NCI-H526 treated with DMSO at 0.1 percent for 48 hours (cell line): ENCODE measurements at regions not wholly inside any gene's neighbourhood (a gene's known extent, or its start where the extent isn't known, plus 50 kb on each side); places are given as distances from the start of the nearest gene placed in this dataset.

Experiments used
- DNase-seq: peaks from one replicate; lab custom pipeline; 2025; lab: John Stamatoyannopoulos, UW

DNA sequence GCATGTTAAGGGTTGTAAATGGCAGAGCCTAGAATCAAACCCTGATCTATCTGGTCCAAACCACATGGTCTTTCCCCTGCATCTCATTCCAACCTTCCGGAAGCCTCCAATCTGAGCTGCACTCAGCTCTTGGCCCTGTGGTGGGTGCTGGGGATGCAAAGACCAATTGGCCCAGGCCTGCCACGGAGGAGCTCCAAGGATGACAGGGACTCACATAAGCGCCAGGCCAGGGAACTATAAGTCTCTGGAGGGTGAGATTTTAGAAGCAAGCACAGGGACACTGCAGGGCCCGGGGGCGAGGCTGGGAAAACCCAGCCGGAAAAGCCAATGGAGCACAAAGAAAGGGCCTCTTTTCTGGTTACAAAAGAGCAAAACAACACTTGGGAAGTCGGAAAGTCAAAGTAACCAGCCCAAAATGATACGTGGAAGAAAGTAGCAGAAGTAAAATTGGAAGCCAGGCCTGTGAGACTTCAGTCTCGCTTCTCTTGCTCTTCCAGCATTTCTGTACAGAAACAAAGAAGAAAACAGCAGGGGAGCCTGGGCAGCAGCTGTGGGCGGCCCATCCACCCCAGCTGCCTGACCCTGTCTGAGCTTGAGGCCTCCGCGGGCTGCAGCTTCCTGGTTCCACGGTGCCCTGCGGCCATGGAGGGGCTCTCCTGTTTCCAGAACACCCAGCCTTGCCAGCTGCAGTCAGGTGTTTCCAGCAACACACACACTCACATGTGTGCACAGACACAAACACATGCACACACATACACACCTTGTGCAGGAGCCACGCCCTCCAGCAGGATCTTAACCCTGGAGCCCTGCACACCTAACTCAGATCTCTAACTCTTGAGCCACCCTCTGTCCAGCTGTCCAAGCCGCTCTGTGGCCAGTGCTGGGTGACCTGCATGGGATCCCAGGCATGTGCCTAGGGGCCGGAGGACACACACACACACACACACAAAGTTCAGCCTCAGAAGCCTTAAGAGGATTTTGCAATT lies 178.2 kb downstream of the BCL11B start:
- no peak for DNase-seq

DNA sequence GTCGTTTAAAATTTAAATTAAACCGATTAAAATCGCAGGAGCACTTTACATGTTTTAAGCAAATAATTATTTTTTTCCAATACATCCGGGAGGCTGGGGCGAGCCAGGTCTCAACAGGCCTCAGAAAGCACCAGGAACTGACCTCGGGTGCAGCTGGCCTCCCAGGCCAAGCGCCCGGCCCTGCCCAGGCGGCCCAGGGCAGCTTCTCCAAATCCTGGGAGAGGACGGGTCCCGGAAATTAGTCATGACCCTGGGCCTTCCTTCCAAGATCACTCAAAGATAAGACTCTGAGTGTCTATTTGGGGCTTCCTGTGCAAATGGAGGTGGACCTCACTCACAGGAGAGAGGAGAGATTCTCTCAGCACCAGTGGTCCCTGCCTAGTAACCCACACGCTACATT lies 177.1 kb downstream of the BCL11B start:
- DNase-seq = no peak

DNA sequence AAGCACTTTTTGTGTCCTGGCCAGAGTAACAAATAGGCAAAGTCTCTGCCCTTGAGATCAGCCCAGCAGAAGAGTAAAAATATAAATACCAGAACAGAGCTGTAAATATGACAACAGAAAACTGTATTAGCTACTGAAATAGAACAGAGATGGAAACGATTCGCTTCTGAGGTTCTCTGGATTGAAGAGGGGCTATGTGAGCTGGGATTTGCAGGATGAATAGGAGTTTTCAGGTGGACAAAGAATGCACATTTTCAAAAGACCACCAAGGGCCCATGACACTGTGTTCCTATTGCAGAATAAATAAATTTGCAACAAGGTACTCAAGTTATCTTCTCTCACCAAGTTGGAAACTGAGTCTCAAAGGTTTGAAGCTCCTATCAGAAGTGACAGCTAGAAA lies 176.6 kb downstream of the BCL11B start:
- no peak for DNase-seq

DNA sequence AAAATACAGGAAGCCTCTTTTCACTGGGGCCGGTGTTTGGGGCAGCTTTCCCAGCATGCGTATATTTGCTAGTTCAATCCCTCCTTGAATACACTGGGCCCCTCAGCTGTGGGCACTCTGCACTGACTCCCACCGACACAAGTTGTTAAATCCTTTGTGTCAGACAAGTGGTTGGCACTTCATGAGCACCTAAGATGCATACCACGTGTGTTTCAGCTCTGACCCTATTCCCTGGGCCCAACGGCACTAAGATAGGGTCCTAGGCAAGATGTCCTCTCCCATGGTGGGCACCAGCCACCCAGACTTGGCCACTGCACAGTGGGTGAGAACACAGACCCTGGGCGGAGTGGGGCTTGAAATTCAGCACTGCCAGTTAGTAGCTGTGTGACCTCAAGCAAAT lies 173.8 kb downstream of the BCL11B start:
- DNase-seq = no peak

DNA sequence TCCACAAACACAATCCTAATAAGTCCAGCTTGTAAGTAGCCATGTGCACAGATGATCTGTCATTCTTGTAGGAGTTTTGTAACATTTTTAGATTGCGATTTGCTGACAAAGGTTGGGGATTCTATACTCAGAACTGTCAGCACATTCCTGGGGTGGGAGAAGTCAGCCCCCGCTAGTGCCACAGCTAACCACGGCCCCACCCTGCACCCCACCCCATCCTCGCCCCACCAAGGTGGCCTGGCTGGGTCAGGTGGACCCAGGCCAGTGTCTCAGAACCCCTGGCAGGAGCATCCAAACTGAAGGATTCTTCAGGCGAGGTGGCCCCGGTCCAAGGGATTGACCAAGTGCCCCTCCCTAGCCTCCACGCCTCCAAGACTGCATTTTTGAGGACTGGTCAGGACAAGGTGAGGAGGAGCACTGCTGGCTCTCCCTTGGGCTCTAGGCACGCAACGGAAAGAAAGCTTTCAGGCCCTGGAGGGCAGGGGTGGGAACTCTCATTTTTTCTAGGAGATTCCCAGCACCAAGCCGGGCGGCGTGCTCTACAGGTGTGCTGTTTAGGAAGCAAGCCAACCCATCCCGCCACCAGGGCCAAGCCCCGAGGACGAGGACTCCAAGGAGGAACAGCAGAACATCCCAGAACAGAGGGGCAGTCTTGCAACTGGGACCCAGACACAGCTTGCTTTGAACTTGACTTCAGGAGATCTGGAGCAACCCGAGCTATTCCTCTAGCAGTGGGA lies 172.8 kb downstream of the BCL11B start:
- no peak for DNase-seq

DNA sequence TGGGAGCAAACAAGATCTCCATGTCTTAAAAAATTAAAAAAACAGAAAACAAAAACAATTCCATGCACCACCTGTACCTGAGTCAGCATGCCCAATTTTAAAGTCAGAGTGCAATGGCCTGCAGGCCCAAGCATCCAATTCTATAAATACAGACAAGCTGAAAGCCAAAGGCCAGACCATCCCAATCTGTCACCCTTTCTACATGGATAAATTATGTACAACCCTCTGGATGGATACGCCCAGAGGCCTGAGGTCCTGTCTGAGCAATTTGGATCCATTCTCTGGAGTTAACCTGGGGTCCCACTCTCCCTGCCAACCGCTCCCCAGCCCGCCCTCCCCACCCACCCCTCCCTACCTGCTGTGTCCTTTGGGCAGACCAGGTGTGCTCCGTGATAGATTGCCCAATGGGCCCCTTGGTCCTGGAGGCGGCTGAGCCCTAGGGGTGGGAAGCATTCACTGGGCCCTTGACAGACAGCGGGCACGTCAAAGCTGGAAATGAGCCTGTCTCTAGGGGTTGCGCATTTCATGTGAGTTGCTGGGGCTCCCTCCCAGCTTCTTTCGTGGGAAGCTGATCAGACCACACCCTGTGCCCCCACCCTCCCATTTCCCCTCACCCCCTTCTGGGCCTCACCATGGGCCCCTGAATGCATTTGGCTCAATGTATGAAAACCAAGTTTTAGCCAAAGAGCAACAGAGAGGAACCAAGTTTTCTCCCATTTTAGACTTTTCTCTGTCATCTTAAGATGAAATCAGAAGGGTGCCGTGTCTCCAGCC lies 171.3 kb downstream of the BCL11B start:
- no peak for DNase-seq

DNA sequence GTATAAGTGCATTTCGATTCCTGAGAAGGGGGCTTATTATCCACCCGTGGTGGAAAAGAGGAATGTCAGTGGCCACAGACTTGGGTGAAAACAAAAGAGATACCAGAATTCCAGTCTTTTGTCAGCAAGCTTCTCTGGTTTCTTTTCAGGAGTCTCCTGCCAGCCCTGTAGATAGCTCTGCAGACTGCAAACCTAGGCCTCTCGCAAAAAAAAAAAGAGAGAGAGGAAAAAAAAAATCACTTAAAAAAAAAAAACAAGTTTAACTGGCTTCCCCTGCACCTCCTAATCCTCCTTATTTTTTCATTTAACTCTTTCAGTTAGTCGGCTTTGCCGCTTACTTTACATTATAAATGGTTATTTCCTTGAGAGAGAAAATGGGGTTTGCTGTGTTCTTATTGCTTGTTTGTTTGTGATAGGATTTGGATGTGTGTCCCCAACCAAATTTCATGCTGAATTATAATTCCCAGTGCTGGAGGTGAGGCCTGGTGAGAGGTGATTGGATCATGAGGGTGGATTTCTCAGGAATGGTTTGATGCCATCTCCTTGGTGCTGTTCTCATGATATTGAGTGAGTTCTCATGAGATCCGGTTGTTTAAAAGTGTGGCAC lies 170.0 kb downstream of the BCL11B start:
- no peak for DNase-seq

DNA sequence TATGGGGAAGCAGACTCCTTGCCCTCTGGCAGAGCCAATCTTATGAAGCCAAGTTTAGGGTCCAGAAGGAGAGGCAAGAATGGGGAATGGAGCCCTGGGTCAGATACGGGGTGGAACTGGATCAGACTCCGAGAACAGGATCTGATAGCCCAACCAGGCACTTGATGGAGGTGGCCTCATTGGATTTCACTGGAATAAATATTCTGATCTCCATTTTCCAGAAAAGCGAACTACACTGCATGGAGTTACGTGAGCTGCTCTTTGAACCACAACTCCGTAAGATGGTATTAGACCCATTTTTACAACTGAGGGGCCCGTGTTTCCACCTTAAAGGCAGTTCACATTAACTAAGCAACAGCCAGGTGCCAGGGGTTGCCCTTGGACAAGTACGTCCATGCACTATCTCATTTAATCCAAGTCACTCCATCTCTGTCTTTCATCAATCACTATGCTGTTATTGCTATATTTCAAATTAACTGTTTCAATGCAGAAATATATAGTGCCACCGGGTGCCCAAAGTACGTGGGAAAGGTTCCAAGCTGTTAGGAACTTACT lies 155.2 kb downstream of the BCL11B start:
- DNase-seq = no peak

DNA sequence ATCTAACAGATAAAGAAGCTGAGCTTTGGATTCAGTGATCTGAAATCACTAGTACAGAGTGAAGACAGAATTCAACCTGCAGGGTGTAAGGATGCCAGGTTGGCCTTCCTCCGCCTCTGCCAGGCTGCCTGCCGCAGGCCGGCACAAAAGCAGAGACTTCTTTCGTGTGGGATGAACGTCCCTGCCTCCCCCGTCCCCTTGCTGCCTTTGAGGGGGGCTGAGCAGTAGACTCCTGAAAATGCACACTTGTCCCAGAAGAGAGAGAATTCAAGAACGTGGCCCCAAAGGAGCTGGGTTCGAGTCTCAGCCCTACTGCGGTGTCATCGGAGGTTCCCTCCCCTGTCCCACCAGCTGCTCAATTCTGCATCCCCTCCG lies 154.3 kb downstream of the BCL11B start:
- DNase-seq = no peak

DNA sequence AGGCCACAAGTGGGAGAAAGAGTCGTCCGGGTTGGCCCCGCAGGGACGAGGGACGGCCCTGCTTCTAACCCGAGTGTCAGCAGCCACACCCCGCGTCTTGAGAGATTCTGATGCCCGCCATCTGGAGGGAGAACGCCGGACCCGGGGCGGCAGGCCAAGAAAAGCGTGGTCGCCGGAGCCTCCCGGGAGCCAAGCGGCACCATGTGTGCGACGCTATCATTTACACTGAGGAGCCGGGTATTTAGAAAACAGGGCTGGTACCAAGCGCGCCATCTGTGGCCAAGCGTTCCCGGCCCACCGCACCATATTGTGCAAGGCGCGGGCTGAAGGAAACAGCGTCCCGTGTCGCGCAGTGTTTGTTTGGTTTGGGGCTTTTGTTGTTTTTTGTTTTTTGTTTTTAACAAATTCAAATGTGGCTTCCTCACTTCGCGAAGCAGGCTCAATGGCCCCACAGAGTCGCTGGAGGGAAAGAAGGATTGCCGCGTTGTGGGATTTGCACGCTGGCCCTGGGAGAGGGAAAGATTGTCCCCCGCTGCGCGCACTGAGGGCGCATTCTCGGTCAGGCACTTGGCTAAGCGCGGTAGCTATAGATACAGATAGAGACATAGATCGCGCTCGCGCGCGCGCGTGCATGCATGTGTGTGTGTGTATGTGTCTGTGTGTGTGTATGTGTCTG lies 153.8 kb downstream of the BCL11B start:
- DNase-seq = no peak

DNA sequence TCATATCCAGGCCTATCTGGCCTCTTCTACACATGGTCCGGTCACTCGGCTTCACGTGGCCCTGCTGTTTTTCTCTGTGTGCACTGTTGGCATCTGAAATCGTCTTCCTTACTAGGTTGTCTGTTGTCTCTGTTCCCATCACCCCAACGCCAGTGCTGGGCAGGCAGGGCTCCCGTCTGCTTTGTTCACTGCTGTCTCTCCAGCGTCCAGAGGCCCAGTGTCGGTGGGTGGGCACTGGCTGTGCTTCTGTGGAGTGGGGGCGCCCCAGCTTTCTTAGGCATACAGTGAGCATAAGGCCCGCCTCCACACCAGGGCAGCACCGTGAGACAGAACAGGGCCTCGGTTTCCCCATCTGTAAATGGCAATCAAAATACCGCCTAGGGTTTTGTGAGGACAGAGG lies 153.1 kb downstream of the BCL11B start:
- DNase-seq = no peak
